Stomach (tissue), 4 donors: ENCODE measurements at regions not wholly inside any gene's neighbourhood (a gene's known extent, or its start where the extent isn't known, plus 50 kb on each side); places are given as distances from the start of the nearest gene placed in this dataset.

ENCODE experiments used
- CTCF ChIP-seq, 7 experiments: fragments of 450-650 bp in 4 of 7; fragments of 200-600 bp in 3 of 7; sonication (generic) in 3 of 7; IDR thresholded peaks; one replicate each; pipeline ENCODE4 v1.5.1; 2016 to 2019; ENCODE audit warnings: antibody characterized with exemption in 7 of 7, control low read depth in 2 of 7, mild to moderate bottlenecking in 1 of 7
- POLR2A ChIP-seq, 4 donors: fragments of 450-650 bp; IDR thresholded peaks; one replicate each; pipeline ENCODE4 v1.6.1; 2016; ENCODE audit warnings: antibody characterized with exemption in 4 of 4, control low read depth in 2 of 4, mild to moderate bottlenecking in 1 of 4, moderate library complexity in 1 of 4

GRCh38 chr9:82923092-82923911 is 139.6 kb downstream of the RASEF start:
- no peak for TF ChIP-seq POLR2A (IDR thresholded peaks at IDR 0.05)
- no peak for TF ChIP-seq CTCF (IDR thresholded peaks at IDR 0.05)
